Activated CD4-positive, alpha-beta T cell treated with anti-CD3 and anti-CD28 coated beads for 48 hours (primary cell): ENCODE measurements at regions not wholly inside any gene's neighbourhood (a gene's known extent, or its start where the extent isn't known, plus 50 kb on each side); places are given as distances from the start of the nearest gene placed in this dataset.
"Not testable (repeated sequence)": the region's sequence is repeated elsewhere in the genome, so short reads cannot be mapped to it uniquely, and the experiment has no call there.

Experiments used
- DNase-seq: peaks from one replicate; pipeline ENCODE4 v3.0.0-alpha.2; 2020

- no peak for DNase-seq
These were observed 50.9 kb upstream of the MITF start for GRCh38 chr3:69688400-69688799.

GRCh38 chr3:69687641-69688040, 51.6 kb upstream of the MITF start:
- no peak for DNase-seq

GRCh38 chr3:69686056-69686455, 53.2 kb upstream of the MITF start:
- no peak for DNase-seq

- no peak for DNase-seq
These were observed 54.8 kb upstream of the MITF start for GRCh38 chr3:69684309-69684961.

GRCh38 chr3:69683082-69683806, 56.0 kb upstream of the MITF start:
- DNase-seq, result no peak

- DNase-seq, result not testable (repeated sequence)
These were observed 61.8 kb upstream of the MITF start for GRCh38 chr3:69677456-69677855.

GRCh38 chr3:69675786-69676530, 63.3 kb upstream of the MITF start:
- no peak for DNase-seq

- no peak for DNase-seq
These were observed 64.5 kb upstream of the MITF start for GRCh38 chr3:69674752-69675151.

GRCh38 chr3:69671082-69671952, 67.9 kb upstream of the MITF start:
- no peak for DNase-seq

GRCh38 chr3:69669070-69669469, 70.2 kb upstream of the MITF start:
- no peak for DNase-seq

GRCh38 chr3:69665026-69665737, 74.1 kb upstream of the MITF start:
- DNase-seq, result no peak

GRCh38 chr3:69660631-69661030, 78.6 kb upstream of the MITF start:
- DNase-seq, result no peak

- no peak for DNase-seq
These were observed 79.9 kb upstream of the MITF start for GRCh38 chr3:69659180-69659910.

GRCh38 chr3:69658514-69659140, 80.6 kb upstream of the MITF start:
- no peak for DNase-seq

- not testable (repeated sequence) for DNase-seq
These were observed 82.2 kb upstream of the MITF start for GRCh38 chr3:69657030-69657429.

- no peak for DNase-seq
These were observed 87.5 kb upstream of the MITF start for GRCh38 chr3:69651765-69652164.

GRCh38 chr3:69650066-69650419, 89.2 kb upstream of the MITF start:
- DNase-seq, result no peak

GRCh38 chr3:69649120-69650065, 89.9 kb upstream of the MITF start:
- DNase-seq, result no peak

GRCh38 chr3:69648126-69648525, 91.1 kb upstream of the MITF start:
- DNase-seq, result no peak

GRCh38 chr3:69647511-69648110, 91.7 kb upstream of the MITF start:
- DNase-seq, result no peak
